Dendritic cell treated with granulocyte-macrophage colony-stimulating factor and Interleukin-4, amounts not matched to agents 40 ng/mL and 50 ng/mL, for 4 days (primary cell): ENCODE measurements at regions not wholly inside any gene's neighbourhood (a gene's known extent, or its start where the extent isn't known, plus 50 kb on each side); places are given as distances from the start of the nearest gene placed in this dataset.

Experiments used
- H3K27ac Mint-ChIP-seq: one replicate; pipeline ENCODE4 v1.8.0; 2022; ENCODE audit warnings: mild to moderate bottlenecking, mixed read lengths
- H3K27me3 Mint-ChIP-seq: one replicate; pipeline ENCODE4 v1.8.0; 2022; ENCODE audit warnings: mild to moderate bottlenecking, mixed read lengths
- H3K36me3 Mint-ChIP-seq: one replicate; pipeline ENCODE4 v1.8.0; 2022; ENCODE audit warnings: low read depth, mixed read lengths
- H3K4me1 Mint-ChIP-seq: one replicate; pipeline ENCODE4 v1.8.0; 2022; ENCODE audit warnings: low read depth, mixed read lengths
- H3K4me3 Mint-ChIP-seq: one replicate; pipeline ENCODE4 v1.8.0; 2022; ENCODE audit warnings: mild to moderate bottlenecking, moderate library complexity, mixed read lengths
- H3K9me3 Mint-ChIP-seq: one replicate; pipeline ENCODE4 v1.8.0; 2022; ENCODE audit warnings: mixed read lengths
- intact Hi-C: fragments of 100-400 bp; cut with micrococcal nuclease; formaldehyde crosslinking; loops from one replicate; pipeline ENCODE4 v1.15.0; 2022

DNA sequence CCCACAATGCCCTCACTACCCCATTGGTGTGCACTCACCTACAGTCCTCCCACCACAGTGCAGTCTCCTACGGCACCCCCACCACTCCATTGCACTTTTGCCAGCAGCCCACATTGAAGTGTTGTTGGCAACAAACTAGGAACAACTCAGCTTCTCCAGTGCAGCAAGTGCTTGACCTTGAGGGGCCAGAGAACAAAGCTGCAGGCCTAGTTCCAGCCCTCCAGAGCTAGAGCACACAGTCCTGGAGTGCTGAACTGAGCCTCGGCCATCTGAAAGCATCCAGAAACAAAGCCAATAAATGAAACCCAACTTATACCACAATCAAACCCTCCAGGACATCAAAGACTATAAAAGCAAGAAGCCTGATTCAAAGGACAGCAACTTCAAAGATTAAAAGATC is 129.9 kb downstream of the C1orf94 start:
- H3K27me3 Mint-ChIP-seq: no peaks in the 10 kb centered on the region

DNA sequence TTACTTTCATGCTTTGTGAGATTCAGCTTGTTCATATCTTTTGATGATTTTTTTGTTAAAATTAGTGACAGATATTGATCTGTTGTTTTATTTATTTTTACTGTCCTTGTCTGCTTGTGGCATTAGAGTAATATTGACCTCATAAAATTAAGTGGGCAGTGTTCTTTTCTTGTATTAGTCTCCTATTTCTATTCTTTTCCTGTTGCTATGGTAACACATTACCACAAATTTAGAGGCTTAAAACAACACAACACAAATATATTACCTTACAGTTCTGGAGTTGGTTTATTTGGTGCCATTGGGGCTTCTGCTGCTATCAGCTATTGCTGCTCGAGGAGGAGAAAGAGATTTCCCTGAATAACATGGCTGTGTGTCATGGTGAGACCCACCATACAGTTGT is 135.7 kb downstream of the C1orf94 start:
- Mint-ChIP-seq H3K27me3 (no peaks in the 10 kb centered on the region), H3K4me1 (no peaks in the 10 kb centered on the region), H3K27ac (no peak overlapping the region), H3K4me3 (no peak overlapping the region), H3K9me3 (peaks cover 9% of the 10 kb centered on the region), H3K36me3 (no peaks in the 10 kb centered on the region)
- intact Hi-C loops: no loop called here

More for the DNA sequence above, 129.9 kb downstream of the C1orf94 start:
- H3K36me3 Mint-ChIP-seq: no peaks in the 10 kb centered on the region
- no peaks in the 10 kb centered on the region for H3K4me1 Mint-ChIP-seq
- intact Hi-C loops: no loop called here
- H3K9me3 Mint-ChIP-seq: peaks cover 36% of the 10 kb centered on the region
- H3K27ac Mint-ChIP-seq: no peak overlapping the region
- no peak overlapping the region for H3K4me3 Mint-ChIP-seq

DNA sequence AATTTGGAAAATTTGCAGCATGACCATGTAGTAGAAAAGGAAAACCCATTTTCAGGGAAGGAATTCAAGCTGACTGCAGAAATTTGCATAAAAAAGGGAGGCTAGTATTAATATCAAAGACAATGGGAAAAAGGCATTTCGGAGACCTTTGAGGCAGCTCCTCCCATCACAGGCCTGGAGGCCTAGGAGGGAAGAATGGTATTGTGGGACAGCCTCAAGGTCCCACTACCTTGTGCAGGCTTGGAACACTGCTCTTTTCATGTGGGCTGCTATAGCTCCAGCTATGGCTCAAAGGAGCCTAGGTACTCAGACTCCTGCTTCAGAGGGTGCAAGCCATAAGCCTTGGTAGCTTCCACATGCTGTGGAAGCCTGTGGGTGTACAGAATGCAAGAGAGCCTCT is 139.3 kb downstream of the C1orf94 start:
- intact Hi-C loops: no loop called here
- peaks cover under 1% of the 10 kb centered on the region for H3K9me3 Mint-ChIP-seq
- no peaks in the 10 kb centered on the region for H3K36me3 Mint-ChIP-seq
- no peak overlapping the region for H3K4me3 Mint-ChIP-seq
- no peaks in the 10 kb centered on the region for H3K4me1 Mint-ChIP-seq
- no peak overlapping the region for H3K27ac Mint-ChIP-seq
- no peaks in the 10 kb centered on the region for H3K27me3 Mint-ChIP-seq

DNA sequence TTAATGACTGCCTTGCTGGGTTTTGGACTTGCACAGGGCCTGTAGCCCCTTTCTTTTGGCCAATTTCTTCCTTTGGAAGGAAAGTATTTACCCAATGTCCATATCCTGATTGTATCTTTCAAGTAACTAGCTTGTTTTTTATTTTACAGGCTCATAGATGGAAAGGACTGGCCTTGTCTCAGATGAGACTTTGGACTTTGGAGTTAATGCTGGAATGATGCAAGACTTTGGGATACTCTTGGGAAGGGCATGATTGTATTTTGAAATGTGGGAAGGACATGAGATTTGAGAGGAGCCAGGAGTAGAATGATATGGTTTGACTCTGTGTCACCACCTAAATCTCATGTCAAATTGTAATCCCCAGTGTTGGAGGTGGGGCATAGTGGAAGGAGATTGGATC is 140.1 kb downstream of the C1orf94 start:
- Mint-ChIP-seq H3K36me3 (no peaks in the 10 kb centered on the region), H3K4me3 (no peak overlapping the region), H3K4me1 (no peaks in the 10 kb centered on the region), H3K27me3 (no peaks in the 10 kb centered on the region), H3K27ac (no peak overlapping the region), H3K9me3 (no peaks in the 10 kb centered on the region)
- intact Hi-C loops: no loop called here

DNA sequence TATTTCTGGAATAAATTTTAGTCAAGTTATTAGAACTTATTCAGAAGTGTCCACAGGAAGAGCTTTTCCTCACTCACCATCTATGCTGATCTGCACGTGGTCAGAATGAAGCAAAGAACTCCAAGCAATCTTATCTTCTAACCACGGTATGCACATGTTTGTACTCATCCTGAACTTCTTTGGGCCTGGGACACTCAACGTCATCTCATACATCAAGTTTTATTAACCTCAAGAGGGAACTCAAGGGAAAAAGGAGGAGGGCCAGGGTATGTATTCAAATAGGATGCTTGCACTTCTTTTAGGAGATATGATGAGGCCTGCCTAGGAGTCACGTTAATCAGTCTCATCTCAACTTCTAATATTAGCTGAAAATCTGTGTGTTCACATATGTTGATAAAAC is 142.5 kb downstream of the C1orf94 start:
- no peak overlapping the region for H3K27ac Mint-ChIP-seq
- no peaks in the 10 kb centered on the region for H3K27me3 Mint-ChIP-seq
- intact Hi-C loops: no loop called here
- H3K4me3 Mint-ChIP-seq: no peak overlapping the region
- H3K9me3 Mint-ChIP-seq: no peaks in the 10 kb centered on the region
- no peaks in the 10 kb centered on the region for H3K4me1 Mint-ChIP-seq
- no peaks in the 10 kb centered on the region for H3K36me3 Mint-ChIP-seq

DNA sequence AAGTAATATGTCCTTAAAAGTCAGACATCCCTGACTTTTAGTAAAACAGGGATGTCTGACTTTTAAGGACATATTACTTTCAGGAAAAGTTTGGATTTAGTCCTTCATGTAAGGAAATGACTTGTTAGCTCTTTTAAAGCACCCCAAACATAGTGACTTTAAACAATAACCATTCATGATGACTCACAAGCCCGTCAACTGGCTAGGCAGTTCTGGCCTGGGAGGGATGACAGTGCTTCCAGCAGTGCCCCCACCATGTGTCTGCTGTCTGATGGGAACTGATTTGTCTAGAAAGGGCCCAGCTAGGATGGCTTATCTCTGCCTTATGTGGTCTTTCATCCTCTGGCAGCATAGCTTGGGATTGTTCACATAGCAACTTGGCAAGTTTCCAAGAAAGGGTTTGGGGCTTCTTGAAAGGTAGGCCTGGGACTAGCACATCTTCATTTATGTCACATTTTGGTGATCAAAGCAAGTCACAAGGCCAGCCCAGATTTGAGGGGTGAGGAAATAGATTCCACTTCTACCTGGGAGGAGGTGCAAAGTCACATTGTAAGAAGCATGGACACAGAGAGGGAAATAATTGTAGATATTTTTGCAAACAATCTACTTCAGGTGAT is 143.5 kb downstream of the C1orf94 start:
- H3K27me3 Mint-ChIP-seq: no peaks in the 10 kb centered on the region
- no peaks in the 10 kb centered on the region for H3K36me3 Mint-ChIP-seq
- no peaks in the 10 kb centered on the region for H3K9me3 Mint-ChIP-seq
- no peak overlapping the region for H3K27ac Mint-ChIP-seq
- intact Hi-C loops: no loop called here
- no peaks in the 10 kb centered on the region for H3K4me1 Mint-ChIP-seq
- no peak overlapping the region for H3K4me3 Mint-ChIP-seq

DNA sequence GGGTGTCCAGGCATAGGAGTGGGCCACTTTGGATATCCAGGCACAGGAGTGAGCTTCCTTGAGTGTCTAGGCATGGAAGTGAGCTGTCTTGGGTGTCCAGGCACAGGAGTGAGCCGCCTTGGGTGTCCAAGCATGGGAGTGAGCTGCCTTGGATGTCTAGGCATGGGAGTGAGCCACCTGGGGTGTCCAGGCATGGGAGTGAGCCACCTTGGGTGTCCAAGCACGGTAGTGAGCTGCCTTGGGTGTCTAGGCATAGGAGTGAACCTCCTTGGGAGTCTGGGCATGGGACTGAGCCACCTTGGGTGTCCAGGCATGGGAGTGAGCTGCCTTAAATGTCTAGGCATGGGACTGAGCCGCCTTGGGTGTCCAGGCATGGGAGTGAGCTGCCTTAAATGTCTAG is 146.3 kb downstream of the C1orf94 start:
- no peak overlapping the region for H3K4me3 Mint-ChIP-seq
- H3K27ac Mint-ChIP-seq: no peak overlapping the region
- H3K9me3 Mint-ChIP-seq: no peaks in the 10 kb centered on the region
- H3K4me1 Mint-ChIP-seq: no peaks in the 10 kb centered on the region
- no peaks in the 10 kb centered on the region for H3K27me3 Mint-ChIP-seq
- intact Hi-C loops: no loop called here
- H3K36me3 Mint-ChIP-seq: no peaks in the 10 kb centered on the region

DNA sequence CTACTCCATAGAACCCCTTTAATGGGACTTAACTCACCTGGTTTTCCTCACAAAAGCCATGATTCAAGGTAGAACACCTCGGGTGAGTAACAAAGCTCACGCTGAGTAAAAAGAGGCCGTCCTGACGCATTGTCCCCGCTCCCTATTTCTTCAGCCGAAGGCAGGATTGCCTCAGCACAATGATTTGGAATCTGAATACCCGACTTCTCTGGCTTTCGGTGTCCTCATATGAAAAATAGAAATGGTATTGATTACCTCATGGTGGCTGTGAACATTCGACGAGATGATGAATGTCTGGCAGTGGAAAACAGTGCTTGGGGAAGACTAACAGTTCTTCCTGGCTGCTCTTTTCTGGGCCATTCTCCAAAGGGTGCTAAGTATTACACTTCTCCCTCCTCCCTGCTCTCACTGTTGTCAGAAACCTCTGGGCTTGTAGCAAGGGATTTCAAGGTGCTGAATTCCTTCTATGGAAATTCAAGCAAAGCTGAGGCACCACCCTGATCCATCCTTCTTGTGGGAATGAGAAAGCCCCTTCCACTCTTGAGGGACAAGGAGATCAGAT is 148.3 kb downstream of the C1orf94 start:
- Mint-ChIP-seq H3K27me3 (no peaks in the 10 kb centered on the region), H3K27ac (no peak overlapping the region), H3K4me3 (no peak overlapping the region), H3K36me3 (no peaks in the 10 kb centered on the region), H3K9me3 (no peaks in the 10 kb centered on the region), H3K4me1 (no peaks in the 10 kb centered on the region)
- intact Hi-C loops: no loop called here

DNA sequence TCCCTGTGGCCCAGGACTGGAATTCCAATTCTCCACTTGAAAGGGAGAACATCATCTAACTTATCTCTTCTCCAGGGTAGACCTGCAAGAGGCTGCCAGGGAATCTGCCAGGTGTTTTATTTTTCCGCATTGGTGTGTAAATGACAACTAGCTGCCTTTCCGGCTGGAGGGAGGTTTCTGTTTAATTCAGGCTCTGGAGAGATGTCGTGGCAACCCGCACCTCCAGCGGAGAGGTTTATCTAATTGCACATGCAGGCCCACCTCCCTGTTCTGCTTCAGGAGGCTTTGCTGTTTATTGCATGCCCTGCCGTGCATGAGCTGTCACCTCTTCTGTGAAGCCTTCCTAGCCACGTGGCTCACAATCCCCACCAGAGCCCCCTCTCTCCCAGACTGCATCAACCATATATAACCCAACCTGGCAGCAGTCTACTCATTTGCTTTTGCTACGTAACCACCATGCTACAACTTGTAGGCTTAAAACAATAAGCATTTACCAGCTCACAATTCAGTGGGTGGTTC is 151.6 kb downstream of the C1orf94 start:
- H3K4me1 Mint-ChIP-seq: no peaks in the 10 kb centered on the region
- H3K27me3 Mint-ChIP-seq: no peaks in the 10 kb centered on the region
- no peaks in the 10 kb centered on the region for H3K9me3 Mint-ChIP-seq
- H3K27ac Mint-ChIP-seq: no peak overlapping the region
- no peak overlapping the region for H3K4me3 Mint-ChIP-seq
- H3K36me3 Mint-ChIP-seq: no peaks in the 10 kb centered on the region
- intact Hi-C loops: no loop called here

DNA sequence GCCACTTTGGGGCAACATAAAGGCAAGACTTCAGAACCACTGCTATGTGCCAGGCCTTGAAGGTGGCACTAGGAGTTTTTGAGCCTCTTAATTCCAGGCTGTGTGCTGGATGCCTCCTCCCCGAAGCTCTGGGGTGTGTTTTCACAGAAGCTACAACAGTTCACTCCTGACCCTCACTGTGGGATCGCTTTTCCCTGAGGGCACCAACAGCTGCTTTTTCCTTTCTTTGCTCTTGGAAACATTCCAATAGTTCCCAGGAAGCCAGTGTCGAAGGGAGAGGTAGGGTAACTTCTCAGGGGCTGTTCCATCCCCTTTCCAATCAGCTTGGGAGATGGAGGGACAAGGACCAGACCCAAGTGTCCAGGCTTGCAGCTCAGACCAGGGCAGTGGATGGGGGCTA is 153.4 kb downstream of the C1orf94 start:
- intact Hi-C loops: no loop called here
- no peak overlapping the region for H3K4me3 Mint-ChIP-seq
- no peak overlapping the region for H3K27ac Mint-ChIP-seq
- no peaks in the 10 kb centered on the region for H3K4me1 Mint-ChIP-seq
- no peaks in the 10 kb centered on the region for H3K9me3 Mint-ChIP-seq
- H3K27me3 Mint-ChIP-seq: no peaks in the 10 kb centered on the region
- H3K36me3 Mint-ChIP-seq: no peaks in the 10 kb centered on the region

DNA sequence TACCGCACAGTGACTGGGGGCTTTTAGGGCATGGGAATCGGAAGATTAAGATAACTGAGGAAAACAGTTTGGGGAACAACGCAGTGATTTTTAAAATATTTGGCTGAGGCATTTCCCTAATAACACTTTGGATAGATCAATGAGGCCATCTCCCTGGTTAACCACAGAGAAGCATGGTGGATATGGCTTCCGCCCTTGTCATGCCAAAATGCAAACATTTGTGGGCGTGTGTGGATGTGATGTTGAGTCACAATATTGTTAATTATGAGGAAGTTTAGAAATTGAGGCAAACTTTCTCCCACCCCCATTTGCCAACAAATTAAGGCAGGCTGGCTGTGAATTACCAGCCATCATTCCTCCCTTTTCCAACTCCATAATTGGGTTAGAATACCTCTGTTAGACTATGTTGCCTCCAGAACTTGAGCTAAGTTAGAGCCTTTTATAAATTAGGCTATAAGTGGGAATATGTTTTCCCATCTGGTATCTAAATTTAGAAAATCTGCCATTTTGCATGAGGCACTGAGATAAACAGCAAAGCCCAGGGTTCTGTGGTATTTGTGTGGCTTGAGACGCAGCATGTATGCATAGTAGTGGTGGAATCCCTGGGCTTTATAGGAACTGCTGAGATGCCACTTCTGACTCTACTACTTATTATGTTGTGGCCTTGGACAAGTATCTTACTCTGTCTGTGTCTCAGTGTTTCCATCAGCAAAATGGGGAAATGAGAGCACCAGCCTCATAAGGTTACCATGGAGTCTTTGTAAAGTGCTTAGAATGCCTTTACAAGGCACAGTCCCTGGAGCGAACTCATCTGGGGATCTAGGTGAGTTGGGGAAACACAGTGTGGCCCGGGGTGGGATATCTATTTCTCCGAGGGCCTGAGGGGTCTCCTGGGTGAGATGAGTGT is 154.6 kb downstream of the C1orf94 start:
- Mint-ChIP-seq H3K36me3 (no peaks in the 10 kb centered on the region), H3K4me1 (no peaks in the 10 kb centered on the region), H3K4me3 (no peak overlapping the region), H3K27ac (no peak overlapping the region), H3K9me3 (no peaks in the 10 kb centered on the region), H3K27me3 (no peaks in the 10 kb centered on the region)
- intact Hi-C loops: no loop called here

DNA sequence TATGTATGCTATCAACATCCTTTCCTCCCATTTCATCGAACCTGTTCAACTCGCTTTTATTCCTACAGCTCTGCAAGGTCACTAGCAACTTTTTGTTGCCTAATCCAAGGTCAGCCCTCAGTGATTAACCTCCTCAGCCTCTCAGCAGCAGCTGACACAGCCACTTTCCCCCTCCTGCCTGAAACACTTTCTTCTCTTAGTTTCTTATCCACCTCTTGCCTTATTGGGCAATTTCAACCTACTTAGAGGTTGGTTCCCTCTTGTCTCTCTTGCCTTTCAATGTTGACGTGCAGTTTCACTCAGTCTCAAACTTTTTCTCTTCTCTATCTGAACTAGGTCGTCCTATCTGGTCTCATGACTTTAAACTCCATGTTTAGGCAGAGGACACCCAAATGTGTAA is 156.3 kb downstream of the C1orf94 start:
- Mint-ChIP-seq H3K36me3 (no peaks in the 10 kb centered on the region), H3K4me1 (no peaks in the 10 kb centered on the region), H3K4me3 (no peak overlapping the region), H3K27ac (no peak overlapping the region), H3K27me3 (no peaks in the 10 kb centered on the region), H3K9me3 (no peaks in the 10 kb centered on the region)
- intact Hi-C loops: no loop called here

DNA sequence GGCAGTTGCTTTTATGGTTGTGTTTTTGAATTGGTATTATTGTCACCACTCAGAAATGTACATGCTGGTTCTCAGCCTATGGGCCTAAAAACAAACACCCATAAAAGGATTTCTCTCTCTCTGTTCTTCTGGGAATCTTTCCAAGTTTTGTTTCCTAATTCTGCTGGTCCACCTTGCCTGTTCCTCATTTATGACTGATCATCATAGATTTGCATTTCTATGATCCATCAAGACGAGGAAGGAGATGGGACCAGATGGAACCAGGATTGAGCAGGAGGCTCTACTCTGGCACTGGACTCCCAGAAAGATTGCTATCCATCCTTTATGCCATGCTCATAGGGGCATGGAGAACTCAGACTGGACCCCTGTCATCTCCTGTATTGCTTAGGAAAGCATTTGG is 162.2 kb downstream of the C1orf94 start:
- Mint-ChIP-seq H3K27me3 (no peaks in the 10 kb centered on the region), H3K36me3 (no peaks in the 10 kb centered on the region), H3K4me3 (no peak overlapping the region), H3K27ac (no peak overlapping the region), H3K4me1 (no peaks in the 10 kb centered on the region), H3K9me3 (no peaks in the 10 kb centered on the region)
- intact Hi-C loops: no loop called here

DNA sequence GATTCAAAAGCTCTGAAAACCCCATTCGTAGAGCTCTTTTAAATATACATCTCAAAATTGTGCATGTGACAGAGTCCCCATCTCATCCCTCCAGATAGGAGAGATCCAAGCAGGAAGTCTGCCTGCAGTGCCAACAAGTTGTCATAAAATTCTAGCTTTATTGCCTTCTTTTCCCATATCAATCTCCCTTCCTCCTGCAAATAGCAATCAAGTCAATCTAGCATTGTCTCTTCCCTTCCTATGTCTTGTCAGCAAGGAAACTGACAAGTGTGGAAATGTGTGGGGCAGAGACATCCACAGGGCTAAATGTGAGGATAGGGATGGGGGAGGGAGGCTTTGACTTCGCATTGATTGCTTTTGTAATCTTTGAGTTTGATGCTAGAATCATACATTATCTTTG is 165.2 kb downstream of the C1orf94 start:
- Mint-ChIP-seq H3K27me3 (no peaks in the 10 kb centered on the region), H3K36me3 (no peaks in the 10 kb centered on the region), H3K4me1 (no peaks in the 10 kb centered on the region), H3K9me3 (no peaks in the 10 kb centered on the region), H3K27ac (no peak overlapping the region), H3K4me3 (no peak overlapping the region)
- intact Hi-C loops: no loop called here
